ENCODE measurements at regions not wholly inside any gene's neighbourhood (a gene's known extent, or its start where the extent isn't known, plus 50 kb on each side); places are given as distances from the start of the nearest gene placed in this dataset.

DNA sequence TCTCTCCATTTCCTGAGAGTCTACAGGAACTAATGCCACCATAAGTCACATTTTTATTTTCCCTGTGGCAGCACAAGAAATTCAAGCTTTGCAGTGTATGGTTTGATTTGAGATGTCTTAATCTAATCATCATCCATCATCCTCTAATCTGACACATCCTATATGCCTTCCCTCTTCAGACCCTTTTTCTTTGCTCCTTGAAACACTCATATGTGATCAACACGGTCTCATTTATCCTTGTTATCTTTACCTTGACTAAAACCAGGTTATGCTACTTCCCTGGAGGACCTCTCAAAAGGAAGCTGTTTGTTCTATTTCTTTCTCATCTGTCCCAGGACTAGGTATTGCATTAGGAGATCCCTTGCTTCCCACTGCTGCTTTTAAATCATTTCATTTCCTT is 146.9 kb upstream of the MRPS30 start (continued):
- TF ChIP-seq, protein P1, sequence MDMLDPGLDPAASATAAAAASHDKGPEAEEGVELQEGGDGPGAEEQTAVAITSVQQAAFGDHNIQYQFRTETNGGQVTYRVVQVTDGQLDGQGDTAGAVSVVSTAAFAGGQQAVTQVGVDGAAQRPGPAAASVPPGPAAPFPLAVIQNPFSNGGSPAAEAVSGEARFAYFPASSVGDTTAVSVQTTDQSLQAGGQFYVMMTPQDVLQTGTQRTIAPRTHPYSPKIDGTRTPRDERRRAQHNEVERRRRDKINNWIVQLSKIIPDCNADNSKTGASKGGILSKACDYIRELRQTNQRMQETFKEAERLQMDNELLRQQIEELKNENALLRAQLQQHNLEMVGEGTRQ (IDR thresholded peaks at IDR 0.05; ENCODE audit: low read length): no peak
- TF ChIP-seq KDM5A (IDR thresholded peaks at IDR 0.05; ENCODE audit: low read length): no peak
- no peak for TF ChIP-seq CHD7 (IDR thresholded peaks at IDR 0.05; ENCODE audit: insufficient replicate concordance, low read length)

Data from H1 (cell line).